HG03060 (cell line): ENCODE measurements at regions not wholly inside any gene's neighbourhood (a gene's known extent, or its start where the extent isn't known, plus 50 kb on each side); places are given as distances from the start of the nearest gene placed in this dataset.

Experiments used
- ATAC-seq: cut with Tn5 transposase; IDR thresholded peaks from one replicate; pipeline ENCODE4 v1.9.1; 2021; ENCODE audit warnings: low read depth, moderate number of reproducible peaks; ENCODE audit not compliant: unreplicated experiment

- ATAC-seq = no peak
Observed at GRCh38 chr9:79264511-79265355, 307.0 kb upstream of the TLE4 start.

GRCh38 chr9:79266986-79267385 is 304.8 kb upstream of the TLE4 start:
- ATAC-seq = no peak

GRCh38 chr9:79268806-79269205 is 303.0 kb upstream of the TLE4 start:
- no peak for ATAC-seq

- ATAC-seq = no peak
Observed at GRCh38 chr9:79273311-79273710, 298.5 kb upstream of the TLE4 start.

- ATAC-seq = no peak
Observed at GRCh38 chr9:79279356-79279755, 292.4 kb upstream of the TLE4 start.

- no peak for ATAC-seq
Observed at GRCh38 chr9:79280691-79281090, 291.1 kb upstream of the TLE4 start.

GRCh38 chr9:79284081-79284480 is 287.7 kb upstream of the TLE4 start:
- no peak for ATAC-seq

GRCh38 chr9:79286992-79287707 is 284.6 kb upstream of the TLE4 start:
- no peak for ATAC-seq

- no peak for ATAC-seq
Observed at GRCh38 chr9:79287708-79288290, 284.0 kb upstream of the TLE4 start.

- no peak for ATAC-seq
Observed at GRCh38 chr9:79289856-79290255, 281.9 kb upstream of the TLE4 start.

- ATAC-seq = no peak
Observed at GRCh38 chr9:79292731-79293280, 279.0 kb upstream of the TLE4 start.

GRCh38 chr9:79300068-79300467 is 271.7 kb upstream of the TLE4 start:
- no peak for ATAC-seq

- ATAC-seq = no peak
Observed at GRCh38 chr9:79301085-79301484, 270.7 kb upstream of the TLE4 start.

GRCh38 chr9:79301551-79302391 is 270.0 kb upstream of the TLE4 start:
- ATAC-seq = no peak

GRCh38 chr9:79302569-79302968 is 269.2 kb upstream of the TLE4 start:
- ATAC-seq = no peak

- ATAC-seq = no peak
Observed at GRCh38 chr9:79308012-79308411, 263.8 kb upstream of the TLE4 start.

GRCh38 chr9:79312686-79313421 is 258.9 kb upstream of the TLE4 start:
- no peak for ATAC-seq

- no peak for ATAC-seq
Observed at GRCh38 chr9:79325501-79325900, 246.3 kb upstream of the TLE4 start.

- no peak for ATAC-seq
Observed at GRCh38 chr9:79329861-79330260, 241.9 kb upstream of the TLE4 start.

- no peak for ATAC-seq
Observed at GRCh38 chr9:79334001-79334400, 237.8 kb upstream of the TLE4 start.
